ENCODE measurements at regions not wholly inside any gene's neighbourhood (a gene's known extent, or its start where the extent isn't known, plus 50 kb on each side); places are given as distances from the start of the nearest gene placed in this dataset.

- TF ChIP-seq CTCF (IDR thresholded peaks at IDR 0.05) (no peak), POLR2A (IDR thresholded peaks at IDR 0.05) (no peak)
Observed at GRCh38 chr15:87614704-87615103, 641.8 kb downstream of the NTRK3 start.

All from body of pancreas (tissue), 4 donors.